Lung microvascular endothelial cell (primary cell): ENCODE measurements at regions not wholly inside any gene's neighbourhood (a gene's known extent, or its start where the extent isn't known, plus 50 kb on each side); places are given as distances from the start of the nearest gene placed in this dataset.

Source experiments
- DNase-seq, 2 donors: peaks; one replicate each; pipeline versions ENCODE4 v3.0.0 to v3.0.0-alpha.2; 2010; ENCODE audit warnings: low read depth in 2 of 2

DNA sequence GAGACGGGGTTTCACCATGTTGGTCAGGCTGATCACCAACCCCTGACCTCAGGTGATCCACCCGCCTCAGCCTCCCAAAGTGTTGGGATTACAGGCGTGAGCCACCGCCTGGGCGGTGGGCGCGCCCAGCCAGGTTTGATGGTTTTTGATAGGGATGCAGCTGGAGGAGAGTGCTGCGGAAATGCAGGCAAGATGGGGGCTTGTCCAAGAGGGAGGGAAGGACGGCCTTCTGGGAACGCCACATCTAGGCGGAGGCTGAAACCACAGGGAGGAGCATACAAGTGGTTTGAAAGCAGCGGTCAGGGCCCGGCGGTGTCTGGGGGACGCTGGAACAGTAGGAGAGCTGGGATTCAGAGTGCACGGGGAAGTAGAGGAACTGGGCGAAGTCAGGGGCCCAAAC, 134.6 kb downstream of the VRK1 start:
- no peak for DNase-seq

DNA sequence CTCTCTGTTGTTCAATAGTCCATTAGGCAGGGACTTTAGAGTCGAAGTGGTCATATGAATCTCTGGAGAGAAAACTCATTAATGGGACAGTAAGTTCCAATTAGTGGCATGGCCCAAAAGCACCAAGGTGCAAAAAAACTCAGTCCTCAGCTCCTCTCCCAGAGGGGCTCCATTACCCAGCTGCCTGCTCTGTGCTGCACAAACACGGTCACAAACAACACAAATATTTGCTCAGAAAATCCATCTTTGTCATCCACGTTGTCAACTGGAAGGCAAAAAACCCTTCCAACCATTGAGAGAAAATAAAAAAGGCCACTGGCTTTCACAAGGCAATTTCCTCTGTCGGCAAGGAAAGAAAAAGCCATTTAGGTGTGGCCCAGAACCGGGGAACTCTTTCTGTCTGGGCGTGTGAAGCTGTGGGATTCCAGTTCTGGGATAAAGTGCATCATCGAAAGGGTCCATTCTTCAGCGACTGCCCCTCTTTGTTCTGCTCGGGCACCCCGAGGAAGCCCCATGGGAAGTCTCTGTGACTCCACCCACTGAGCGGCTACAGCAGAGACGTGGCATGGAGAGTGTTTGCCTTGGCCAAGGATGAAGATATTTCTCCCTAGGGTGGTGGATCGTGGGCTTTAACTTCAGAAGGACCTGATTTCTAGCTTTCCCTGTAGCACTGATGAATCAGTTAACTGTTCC, 137.6 kb downstream of the VRK1 start:
- DNase-seq = no peak

DNA sequence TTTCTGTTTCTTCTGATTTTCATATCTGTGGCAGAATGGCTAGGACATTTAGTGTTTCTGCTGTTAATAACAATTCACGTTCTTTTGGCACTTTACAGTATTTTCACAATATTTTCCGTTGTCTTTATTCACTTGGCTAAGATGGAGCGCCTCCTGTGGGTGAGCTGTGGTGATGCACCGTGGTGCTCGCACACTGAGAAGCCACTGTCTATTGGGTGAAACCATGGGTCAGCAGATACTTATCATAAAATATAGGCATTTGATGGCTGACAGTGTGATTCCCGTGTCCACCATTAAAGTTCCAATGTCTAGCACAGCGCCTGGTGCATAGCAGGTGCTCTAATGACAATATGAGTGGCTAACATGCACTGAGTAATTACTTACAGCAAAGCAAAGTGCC, 141.8 kb downstream of the VRK1 start:
- DNase-seq = no peak

DNA sequence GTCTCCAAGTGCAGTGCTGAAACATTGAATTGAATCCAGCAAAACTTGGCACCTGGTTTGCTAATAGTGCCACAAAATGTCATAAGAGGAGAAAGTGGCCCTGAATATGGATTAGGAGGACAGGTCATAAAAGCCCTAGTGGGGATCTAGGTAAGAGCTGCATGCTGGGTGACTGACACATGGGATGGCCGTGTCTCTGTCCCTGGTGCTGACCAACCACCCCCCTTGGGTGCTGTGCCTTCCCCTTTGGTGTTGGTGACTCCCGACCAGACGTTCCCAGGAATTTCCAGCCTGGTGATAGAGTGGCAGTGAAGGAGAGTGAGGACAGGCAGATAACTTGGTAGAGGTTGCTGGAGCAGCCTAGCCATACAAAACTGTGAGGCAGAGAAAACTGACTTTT, 142.8 kb downstream of the VRK1 start:
- no peak for DNase-seq

DNA sequence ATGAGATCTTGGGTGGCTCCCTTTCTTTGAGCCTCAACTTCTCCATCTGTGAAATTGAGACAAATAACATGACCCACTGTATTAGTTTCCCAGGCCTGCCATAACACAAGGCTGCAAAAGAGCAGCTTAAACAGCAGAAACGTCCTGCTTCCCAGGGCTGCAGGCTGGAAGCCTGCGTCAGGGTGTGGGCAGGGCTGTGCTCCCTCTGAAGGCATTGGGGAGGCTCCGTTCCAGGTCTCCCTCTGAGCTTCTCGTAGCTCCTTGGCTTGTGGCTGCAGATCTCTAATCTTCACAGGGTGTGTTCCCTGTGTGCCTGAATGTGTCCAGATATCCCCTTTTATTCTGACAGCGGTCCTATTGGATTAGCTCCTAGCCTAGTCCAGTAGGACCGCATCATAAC, 147.1 kb downstream of the VRK1 start:
- DNase-seq = no peak

DNA sequence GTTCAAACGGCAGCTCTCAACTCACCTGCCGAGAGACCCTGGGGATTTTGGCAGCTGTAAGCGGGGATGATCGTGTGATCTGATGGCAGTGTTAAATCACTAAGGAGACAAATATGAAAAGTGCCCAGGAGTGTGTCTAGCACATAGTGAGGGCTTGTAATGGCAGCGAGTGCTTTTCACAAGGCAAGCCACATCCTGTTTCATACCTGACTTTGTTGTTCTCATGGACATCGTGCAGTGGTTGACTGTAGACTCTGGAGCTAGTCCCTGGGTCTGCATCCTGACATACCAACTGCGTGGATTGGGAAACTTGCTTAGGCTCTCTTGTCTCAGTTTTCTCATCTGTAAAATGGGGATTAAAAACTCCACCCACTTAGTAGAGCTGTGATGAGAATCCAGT, 148.5 kb downstream of the VRK1 start:
- DNase-seq = no peak

DNA sequence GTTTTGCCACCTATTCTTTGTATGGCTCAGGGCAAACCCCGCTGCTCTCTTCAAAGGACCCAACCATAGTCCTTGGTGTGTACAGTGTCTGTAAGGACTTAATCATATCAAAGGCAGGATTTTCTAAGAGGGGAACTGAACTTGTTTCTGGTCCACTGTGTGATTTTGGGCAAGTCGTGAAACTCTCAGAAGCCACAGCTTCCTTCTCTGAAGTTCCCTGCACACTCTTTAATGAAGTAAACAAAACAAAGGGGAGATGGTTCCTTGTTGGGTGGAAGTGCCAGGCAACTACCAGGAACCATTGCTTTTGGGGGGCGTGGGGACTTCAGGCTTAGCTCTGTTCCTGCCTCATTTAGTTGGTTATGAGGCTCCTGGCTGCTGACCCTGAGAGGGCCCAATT, 152.4 kb downstream of the VRK1 start:
- no peak for DNase-seq

DNA sequence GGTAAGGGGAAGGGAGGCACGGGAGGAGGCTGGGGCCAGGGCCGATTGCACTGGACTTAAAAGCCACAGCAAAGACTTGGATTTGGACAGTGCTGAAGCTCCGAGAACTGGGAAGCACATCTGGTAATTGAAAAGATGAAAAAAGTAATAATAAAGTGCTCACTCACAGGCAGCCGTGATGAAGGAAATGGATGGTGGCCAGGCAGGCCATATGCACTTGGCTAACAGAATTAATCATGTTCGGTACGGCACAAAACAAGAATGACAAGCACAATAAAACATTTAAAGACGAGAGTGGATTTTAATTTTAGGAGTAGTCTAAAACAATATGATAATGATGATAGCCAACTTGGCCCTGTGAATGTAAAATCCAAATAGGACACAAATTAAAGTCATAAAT, 154.3 kb downstream of the VRK1 start:
- no peak for DNase-seq

DNA sequence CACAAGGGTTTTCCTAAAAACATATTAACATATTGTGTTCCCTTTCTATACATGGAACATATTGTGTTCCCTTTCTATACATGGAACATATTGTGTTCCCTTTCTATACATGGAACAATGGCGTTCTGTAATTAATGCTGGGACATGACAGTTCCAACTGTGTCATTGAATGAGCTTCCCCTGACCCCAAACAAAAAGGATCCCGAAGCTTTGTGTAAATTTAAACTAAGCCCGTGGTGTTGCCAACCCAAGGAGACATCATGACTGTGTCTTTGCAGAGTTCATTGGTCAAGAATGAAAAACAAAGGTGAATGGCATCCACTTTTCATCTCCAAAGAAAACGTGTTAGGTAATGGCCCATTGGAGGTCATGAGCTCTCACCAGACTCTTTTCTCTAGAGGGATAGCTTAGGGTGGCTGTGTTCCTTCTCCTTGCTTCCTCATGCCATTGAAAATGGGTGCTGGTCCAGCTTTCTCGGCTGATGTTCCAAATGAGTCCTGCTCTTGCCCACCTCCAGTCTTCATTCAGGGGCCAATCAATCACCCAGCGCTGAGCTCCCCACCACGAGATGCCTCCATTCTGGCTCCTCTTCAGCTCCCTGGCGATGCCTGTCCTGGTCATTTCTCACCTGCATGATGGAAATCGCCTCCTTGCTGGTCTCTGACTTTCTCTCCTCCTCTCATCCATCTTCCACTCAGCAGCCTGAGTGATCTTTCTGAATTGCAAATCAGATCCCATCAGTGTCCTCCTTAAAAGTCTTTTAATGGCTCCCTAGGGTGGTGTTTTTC, 156.1 kb downstream of the VRK1 start:
- DNase-seq = no peak

DNA sequence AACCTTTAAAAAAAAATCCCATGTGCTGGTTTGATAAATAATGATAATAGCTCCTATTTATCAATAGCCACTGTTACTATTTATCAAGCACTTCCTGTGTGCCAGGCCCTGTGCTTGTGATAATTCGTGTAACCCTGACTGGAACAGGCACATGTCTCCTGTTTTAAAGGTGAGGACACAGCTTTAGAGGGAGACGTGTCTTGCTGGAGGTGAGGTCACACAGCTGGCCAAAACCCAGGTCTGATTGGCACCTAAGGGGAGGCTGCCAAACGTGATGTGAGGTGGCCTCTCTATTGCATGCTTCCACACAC, 156.6 kb downstream of the VRK1 start:
- no peak for DNase-seq

DNA sequence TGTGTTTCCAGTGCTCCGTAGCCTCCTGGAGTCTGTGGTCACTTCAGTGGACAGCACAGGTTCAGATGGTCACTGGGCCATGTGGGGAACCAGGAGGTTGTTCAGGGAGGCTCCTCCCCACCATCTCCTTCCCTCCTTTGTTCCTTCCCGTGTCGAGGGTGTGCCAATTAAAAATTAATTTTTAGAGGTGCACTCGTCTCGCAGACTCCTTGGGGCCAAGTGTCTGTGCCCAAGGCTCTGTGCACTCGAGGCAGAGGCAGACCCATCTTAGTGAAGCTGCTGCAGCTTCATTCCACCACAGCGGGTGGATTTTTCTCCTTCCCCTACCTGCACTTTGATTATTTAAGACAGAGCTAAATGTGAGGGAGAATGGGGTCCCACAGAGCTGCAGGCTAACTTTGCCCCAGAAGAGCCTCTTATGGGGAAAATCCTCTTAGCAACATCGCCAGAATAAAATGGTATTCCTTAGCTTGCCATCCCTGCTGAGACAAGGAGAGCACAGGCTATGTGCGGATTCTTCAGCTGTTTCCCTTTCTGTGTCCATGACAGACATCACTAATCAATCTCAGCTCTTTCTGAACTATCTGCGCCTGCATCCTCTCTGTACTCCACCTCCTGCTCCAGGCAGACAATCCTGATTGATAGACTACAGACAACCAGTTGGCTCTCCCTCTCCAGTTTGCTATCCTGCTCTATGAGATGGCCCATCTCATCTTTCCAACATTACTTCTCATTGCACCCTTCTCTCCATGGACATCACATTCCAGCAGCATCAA, 159.5 kb downstream of the VRK1 start:
- DNase-seq = no peak

DNA sequence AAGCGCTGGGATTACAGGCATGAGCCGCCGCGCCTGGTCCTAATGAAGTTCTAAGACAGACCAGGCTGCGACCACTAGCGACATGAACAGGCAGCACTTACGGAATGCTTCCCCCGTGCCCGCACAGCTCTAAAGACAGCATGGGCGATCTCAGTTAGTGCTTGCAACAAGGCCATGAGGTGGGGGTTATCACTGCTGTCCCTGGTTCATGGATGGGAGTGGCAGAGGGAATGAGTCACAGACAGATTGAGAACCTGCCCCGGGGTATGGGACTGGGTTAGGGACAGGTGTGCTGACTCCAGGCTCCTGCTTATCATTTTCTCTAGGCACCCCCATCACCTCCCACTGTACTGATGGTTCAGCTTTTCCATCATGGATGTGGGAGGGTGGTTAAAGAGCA, 160.9 kb downstream of the VRK1 start:
- DNase-seq = no peak

DNA sequence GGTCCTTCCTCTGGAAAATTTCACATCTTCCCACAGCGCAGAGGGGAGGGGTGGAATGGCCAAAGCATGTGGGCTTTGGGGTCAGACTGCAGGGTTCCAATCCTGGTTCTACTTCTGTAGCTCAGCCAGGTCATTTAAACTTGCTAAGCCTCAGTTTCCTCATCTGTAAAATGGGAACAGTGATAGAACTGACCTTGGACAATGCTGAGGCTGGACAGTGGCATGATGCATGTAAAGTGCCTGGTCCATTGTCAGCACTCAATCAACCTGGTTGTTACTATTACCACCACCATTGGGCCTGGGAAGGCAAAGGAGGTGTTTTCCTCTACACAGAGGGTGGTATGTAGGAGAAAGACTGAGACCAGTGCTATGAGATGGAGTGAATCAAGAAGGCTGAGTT, 162.8 kb downstream of the VRK1 start:
- DNase-seq = no peak

DNA sequence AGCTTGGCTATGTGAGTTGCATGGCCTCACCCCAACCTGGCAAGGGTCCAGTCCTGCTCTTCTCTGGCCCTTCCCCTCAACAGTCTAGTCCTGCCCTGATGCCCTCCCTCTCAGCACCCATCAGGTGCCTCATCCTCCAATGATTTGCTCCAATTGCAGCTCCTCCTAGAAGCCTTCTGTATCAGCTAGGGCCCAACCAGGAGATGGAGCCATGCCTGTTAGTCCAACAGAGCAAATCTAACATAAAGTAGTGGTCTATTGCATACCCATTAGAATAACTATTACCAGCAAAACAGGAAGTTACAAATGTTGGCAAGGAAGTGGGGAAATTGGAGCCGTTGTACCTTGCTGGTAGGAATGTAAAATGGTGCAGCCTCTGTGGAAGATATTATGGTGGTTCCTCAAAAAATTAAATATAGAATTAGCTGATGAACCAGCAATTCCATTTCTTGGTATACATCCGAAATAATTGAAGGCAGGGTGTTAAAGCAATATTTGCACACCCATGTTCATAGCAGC, 163.5 kb downstream of the VRK1 start:
- no peak for DNase-seq

DNA sequence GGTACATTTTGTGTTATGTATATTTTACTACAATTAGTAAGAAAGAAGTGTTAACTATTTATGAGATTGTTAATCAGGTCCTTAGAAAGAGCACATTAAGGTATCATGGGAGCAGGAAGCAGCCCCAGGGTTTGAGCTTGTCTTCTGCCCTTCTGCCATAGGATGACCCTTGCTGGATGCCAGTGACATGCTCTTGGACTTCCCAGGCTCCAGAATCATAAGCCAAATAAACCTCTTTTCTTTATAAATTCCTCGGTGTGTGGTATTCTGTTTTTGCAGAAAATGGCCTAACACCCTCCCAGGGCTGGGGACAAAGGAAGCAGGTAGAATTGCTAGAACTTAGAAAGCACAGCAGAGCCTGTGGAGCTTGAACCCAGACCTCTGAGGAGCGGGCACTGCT, 164.7 kb downstream of the VRK1 start:
- DNase-seq = no peak

DNA sequence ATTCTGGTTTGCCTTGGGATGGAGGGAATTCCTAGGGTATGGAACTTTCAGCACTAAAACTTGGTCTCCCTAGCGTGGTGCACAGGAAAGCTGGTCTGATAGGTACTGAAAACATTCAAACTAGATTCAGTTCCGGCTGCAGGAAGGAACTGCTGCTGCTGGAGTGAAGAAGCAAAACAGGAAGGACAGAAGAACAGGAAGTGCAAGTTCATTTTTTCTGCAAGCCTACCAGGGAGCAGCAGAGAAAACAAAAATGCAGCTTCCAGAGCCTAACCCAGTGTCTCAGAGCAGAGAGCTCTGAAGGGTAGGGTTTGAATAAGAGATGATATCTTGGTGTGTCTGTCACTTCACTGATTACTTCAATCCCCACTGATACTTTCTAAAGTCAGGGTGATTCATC, 165.2 kb downstream of the VRK1 start:
- peak in 1 of 2 donors; percentile 1 for DNase-seq

DNA sequence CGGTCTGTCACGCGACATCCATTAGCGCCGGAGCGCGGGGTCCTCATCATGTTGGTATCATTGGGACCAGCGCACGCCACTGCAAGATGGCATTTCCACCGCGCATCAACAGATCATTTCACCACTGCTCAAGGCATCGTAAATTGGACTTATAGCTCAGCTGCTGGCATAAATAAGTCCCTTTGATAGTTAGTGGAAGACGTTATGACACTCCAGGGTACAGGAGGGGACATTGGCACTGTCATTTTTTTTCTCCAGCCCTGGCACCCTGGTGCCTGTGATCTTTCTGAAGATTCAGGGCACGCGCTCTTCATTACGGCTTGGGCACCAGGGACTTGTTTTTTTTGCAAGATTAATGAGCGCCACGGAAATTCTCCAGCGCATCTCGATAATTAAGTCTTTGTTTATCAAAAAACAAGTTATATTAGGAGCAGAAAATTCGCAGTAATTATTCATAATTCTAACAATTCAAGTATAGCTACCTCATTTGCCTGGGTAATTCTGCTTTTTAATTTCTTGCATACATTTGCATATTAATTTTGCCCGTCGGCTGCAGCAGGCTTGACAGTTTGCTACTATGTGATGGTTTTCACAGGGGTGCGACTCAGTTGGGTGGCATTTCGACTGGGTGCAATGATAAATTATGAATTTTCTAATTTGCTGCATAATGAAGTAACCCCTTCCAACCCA, 167.7 kb downstream of the VRK1 start:
- DNase-seq = no peak

DNA sequence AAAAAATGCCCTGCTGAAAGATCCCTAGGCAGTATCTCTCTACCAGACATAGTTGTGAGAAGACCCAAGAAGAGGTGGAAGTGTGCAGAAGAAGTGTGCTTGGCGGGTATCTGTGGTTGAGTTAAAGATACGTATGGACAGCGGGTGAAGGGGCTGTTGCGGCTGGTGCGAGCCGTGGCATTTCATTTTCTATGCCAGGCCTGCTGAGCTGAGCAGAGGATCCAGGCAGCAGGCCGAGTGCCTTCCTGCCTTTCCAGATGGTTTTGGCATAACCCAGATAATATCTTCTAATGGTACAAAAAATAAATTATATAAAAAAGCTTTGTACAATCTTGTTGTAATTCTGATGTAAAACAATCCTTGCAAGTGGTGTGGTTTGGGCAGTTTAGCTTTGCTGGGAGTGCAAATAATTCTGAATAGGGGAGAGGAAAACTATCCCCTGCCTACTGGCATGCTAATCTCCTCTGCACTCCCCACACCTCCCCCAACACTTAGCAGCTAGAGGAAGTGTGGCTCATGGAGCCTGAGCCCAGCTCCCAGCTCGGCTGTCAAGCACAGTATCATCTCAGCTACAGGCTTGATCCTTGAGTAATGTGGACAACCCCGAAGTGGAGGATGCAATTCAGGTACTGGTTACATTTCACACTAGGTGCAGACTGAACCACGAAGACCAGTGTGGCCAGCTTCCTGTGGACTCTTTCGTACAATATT, 168.9 kb downstream of the VRK1 start:
- DNase-seq = no peak

DNA sequence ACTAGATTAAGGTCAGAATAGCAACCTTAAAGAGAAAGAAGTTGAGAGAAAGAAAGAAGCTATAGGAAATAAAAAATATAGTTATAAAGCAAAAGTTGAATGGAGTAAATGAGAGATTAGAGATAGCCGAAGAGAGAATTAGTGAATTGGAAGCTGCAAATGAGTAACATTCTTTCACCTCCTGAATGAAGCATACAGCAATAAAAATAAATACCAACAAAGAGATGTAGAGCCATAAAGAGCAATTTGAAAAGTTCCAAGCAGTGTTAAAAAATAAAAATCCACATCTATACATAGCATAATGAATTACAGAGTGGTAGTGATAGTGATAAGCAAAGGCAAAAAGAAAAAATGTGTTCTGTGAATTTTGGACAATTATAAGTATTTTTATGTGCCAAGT, 177.9 kb downstream of the VRK1 start:
- no peak for DNase-seq

DNA sequence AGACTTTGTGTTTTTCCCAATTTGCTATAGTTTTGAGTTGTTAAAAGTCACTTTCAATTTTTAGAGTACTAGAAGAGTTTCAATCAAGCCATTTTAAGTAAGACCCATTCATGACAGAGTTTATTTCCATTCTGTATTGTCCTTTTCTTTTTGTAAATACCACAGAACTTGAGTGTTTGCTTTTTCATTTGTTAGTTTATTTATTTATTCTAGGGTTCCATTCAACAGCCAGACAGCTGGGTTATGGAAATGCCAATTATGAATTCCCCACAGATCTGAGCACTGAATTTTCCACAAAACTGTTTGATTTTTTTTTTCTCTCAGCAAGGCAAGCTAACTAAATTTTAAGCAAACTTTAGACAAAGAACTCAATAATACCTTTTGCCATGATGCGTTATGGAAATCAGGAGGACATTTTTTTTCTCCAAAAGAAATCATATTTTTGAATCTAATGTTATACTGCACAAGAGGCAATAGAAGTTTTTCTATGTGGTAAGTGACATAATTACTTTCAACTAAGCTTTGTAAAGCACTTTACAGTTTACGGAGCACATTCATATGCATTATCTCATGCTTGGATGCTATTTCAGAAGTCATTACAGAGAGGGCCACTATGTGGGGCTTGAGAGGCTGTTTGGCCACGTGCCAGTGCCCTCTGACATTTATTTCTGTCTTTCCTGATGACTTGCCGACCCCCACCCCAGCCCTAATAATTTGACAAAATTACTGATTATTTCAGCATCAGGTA, 181.5 kb downstream of the VRK1 start:
- no peak for DNase-seq
